Esophagus squamous epithelium (tissue), 5 donors: ENCODE measurements at regions not wholly inside any gene's neighbourhood (a gene's known extent, or its start where the extent isn't known, plus 50 kb on each side); places are given as distances from the start of the nearest gene placed in this dataset.

Experiments used
- DNase-seq: peaks from one replicate; lab custom pipeline; 2025; lab: John Stamatoyannopoulos, UW
- H3K27ac ChIP-seq, 4 donors: fragments of 200-600 bp; sonication (generic); one replicate each; pipeline ENCODE4 v1.5.1; 2016 to 2019; ENCODE audit warnings: mild to moderate bottlenecking in 1 of 4
- H3K27me3 ChIP-seq, 4 donors: fragments of 200-600 bp; sonication (generic); 1 replicate in 3 of 4; 2 replicates in 1 of 4; pipeline versions ENCODE4 v1.5.1 to v1.6.0; 2017 to 2021; ENCODE audit warnings: antibody characterized with exemption in 1 of 4
- H3K36me3 ChIP-seq, 3 donors: fragments of 200-600 bp; sonication (generic); one replicate each; pipeline ENCODE4 v1.5.1; 2016 to 2019
- H3K4me1 ChIP-seq, 3 donors: fragments of 200-600 bp; sonication (generic); one replicate each; pipeline ENCODE4 v1.5.1; 2017 to 2019
- H3K4me3 ChIP-seq, 4 donors: fragments of 200-600 bp; sonication (generic); 1 replicate in 3 of 4; 2 replicates in 1 of 4; pipeline ENCODE4 v1.5.1; 2016 to 2019; ENCODE audit warnings: mild to moderate bottlenecking in 2 of 4, moderate library complexity in 1 of 4
- H3K9me3 ChIP-seq, 3 donors: fragments of 200-600 bp; sonication (generic); one replicate each; pipeline ENCODE4 v1.5.1; 2016 to 2019
- CTCF ChIP-seq, 6 experiments: fragments of 450-650 bp in 4 of 6; fragments of 200-600 bp in 2 of 6; sonication (generic) in 2 of 6; IDR thresholded peaks; one replicate each; pipeline ENCODE4 v1.5.1; 2016 to 2019; ENCODE audit warnings: antibody characterized with exemption in 6 of 6, mild to moderate bottlenecking in 4 of 6, moderate library complexity in 4 of 6
- POLR2A ChIP-seq, 4 donors: fragments of 450-650 bp; IDR thresholded peaks; one replicate each; pipeline ENCODE4 v1.6.1; 2017; ENCODE audit warnings: antibody characterized with exemption in 4 of 4, mild to moderate bottlenecking in 4 of 4, moderate library complexity in 3 of 4
- WGBS, 2 donors: methylation state at CpG; one replicate each; pipeline ENCODE4 v1.1.5; 2018; 5-methylcytosine and 5-hydroxymethylcytosine counted together
- intact Hi-C: fragments of 100-400 bp; cut with DNase I; formaldehyde crosslinking; loops from one replicate; pipeline ENCODE4 v1.15.0; 2022
- donor health status: DM: yes; HTN: yes; CAD: no.

- no peaks in the 10 kb centered on the region for H3K4me1 ChIP-seq
- no peak overlapping the region for H3K4me3 ChIP-seq
- WGBS, 2 donors = 25 to 37% methylated on average over 2 of the region's 2 CpGs
- H3K27me3 ChIP-seq = no peaks in the 10 kb centered on the region
- H3K27ac ChIP-seq = no peak overlapping the region
- no peak for DNase-seq
- H3K36me3 ChIP-seq = no peaks in the 10 kb centered on the region
- H3K9me3 ChIP-seq = no peaks in the 10 kb centered on the region
- intact Hi-C loops = no loop called here
- TF ChIP-seq CTCF (IDR thresholded peaks at IDR 0.05) (no peak), POLR2A (IDR thresholded peaks at IDR 0.05) (no peak)
Observed at GRCh38 chr3:90025019-90025418, 917.6 kb downstream of the EPHA3 start.

GRCh38 chr3:90026406-90026805 is 919.0 kb downstream of the EPHA3 start:
- no peak for DNase-seq
- Histone ChIP-seq H3K4me3 (no peak overlapping the region), H3K36me3 (no peaks in the 10 kb centered on the region), H3K9me3 (no peaks in the 10 kb centered on the region), H3K27ac (no peak overlapping the region), H3K27me3 (no peaks in the 10 kb centered on the region), H3K4me1 (no peaks in the 10 kb centered on the region)
- TF ChIP-seq POLR2A (IDR thresholded peaks at IDR 0.05) (no peak), CTCF (IDR thresholded peaks at IDR 0.05) (no peak)
- intact Hi-C loops = no loop called here
- 16 to 27% methylated on average over 2 of the region's 2 CpGs for WGBS, 2 donors

GRCh38 chr3:90031121-90031520 is 923.7 kb downstream of the EPHA3 start:
- TF ChIP-seq CTCF (IDR thresholded peaks at IDR 0.05) (no peak), POLR2A (IDR thresholded peaks at IDR 0.05) (no peak)
- H3K27ac ChIP-seq = no peak overlapping the region

DNA sequence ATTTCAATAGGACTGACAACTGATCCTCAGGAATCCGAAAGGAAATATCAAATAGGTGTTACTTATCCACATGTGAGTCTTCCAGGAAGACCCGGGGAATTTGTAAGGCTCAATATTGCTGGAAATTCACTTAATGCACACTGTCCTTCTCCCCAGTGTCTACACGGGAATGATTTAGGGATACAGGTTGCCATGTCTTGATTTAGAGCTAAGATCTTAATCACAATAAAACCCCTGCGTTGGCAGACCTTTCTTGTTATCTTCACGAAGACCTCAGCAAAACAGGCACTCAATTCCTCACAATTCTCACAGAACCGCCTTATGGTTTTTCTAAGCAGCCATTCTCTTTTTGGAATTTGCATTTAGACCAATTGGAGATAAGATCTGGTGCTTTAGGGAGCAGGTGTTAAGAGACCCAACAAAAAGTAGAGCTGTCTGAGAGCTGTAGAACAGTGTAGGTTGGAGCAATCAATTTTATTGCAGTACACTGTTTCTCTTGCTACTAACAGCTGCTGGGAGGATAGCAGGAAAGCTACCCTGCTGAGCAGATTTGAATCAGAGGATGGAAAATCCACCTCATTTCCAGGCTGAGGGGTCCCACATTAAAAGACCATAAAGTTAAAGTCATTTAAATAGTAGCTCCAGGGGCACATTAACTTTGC is 925.7 kb downstream of the EPHA3 start:
- Histone ChIP-seq H3K4me1 (no peaks in the 10 kb centered on the region), H3K27ac (no peak overlapping the region), H3K9me3 (no peaks in the 10 kb centered on the region), H3K36me3 (no peaks in the 10 kb centered on the region), H3K27me3 (no peaks in the 10 kb centered on the region), H3K4me3 (no peak overlapping the region)
- intact Hi-C loops = no loop called here
- no peak for DNase-seq
- TF ChIP-seq POLR2A (IDR thresholded peaks at IDR 0.05) = no peak
- no peak for TF ChIP-seq CTCF (IDR thresholded peaks at IDR 0.05)
- 63 to 69% methylated on average over 6 of the region's 6 CpGs for WGBS, 2 donors

More at GRCh38 chr3:90031121-90031520, 923.7 kb downstream of the EPHA3 start:
- H3K4me1 ChIP-seq = no peaks in the 10 kb centered on the region
- H3K9me3 ChIP-seq = no peaks in the 10 kb centered on the region
- intact Hi-C loops = no loop called here
- DNase-seq = no peak
- no peaks in the 10 kb centered on the region for H3K36me3 ChIP-seq
- no peaks in the 10 kb centered on the region for H3K27me3 ChIP-seq
- no peak overlapping the region for H3K4me3 ChIP-seq

GRCh38 chr3:90034038-90034437 is 926.6 kb downstream of the EPHA3 start:
- 69 to 77% methylated on average over 2 of the region's 2 CpGs for WGBS, 2 donors
- no peaks in the 10 kb centered on the region for H3K36me3 ChIP-seq
- no peaks in the 10 kb centered on the region for H3K4me1 ChIP-seq
- H3K9me3 ChIP-seq = no peaks in the 10 kb centered on the region
- intact Hi-C loops = no loop called here
- no peak for DNase-seq
- H3K27ac ChIP-seq = no peak overlapping the region
- H3K4me3 ChIP-seq = no peak overlapping the region
- TF ChIP-seq CTCF (IDR thresholded peaks at IDR 0.05) = no peak
- no peak for TF ChIP-seq POLR2A (IDR thresholded peaks at IDR 0.05)
- no peaks in the 10 kb centered on the region for H3K27me3 ChIP-seq
